Stimulated activated CD4-positive, alpha-beta T cell treated with anti-CD3 and anti-CD28 coated beads, Interleukin-1b, Interleukin-23, amount 100 ng/mL, for 24 hours (primary cell): ENCODE measurements at regions not wholly inside any gene's neighbourhood (a gene's known extent, or its start where the extent isn't known, plus 50 kb on each side); places are given as distances from the start of the nearest gene placed in this dataset.
"Not testable (repeated sequence)": the region's sequence is repeated elsewhere in the genome, so short reads cannot be mapped to it uniquely, and the experiment has no call there.

Source experiments
- DNase-seq, 4 experiments: peaks; one replicate each; pipeline ENCODE4 v3.0.0-alpha.2; 2020; ENCODE audit warnings: low read depth in 4 of 4, low spot score in 1 of 4

DNA sequence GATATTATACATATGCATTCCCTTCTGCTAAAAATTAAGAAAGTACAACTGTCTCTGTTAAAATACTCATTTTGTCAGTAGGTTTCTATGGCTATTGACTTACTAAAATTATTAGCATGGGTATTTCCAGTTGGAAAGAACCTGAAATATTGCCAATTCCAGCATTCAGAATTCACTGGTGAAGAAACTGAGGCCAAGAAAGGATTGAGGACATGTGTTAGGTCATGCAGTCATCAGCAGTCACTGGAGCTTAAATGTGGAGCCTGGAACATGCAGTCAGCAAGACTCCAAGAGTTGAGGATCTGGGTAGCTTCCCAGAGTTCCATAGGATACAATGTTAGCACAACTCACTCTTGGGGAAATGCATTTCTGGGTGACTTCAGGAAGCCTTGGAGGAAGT lies 1335.6 kb downstream of the AACS start:
- DNase-seq, result no peak

DNA sequence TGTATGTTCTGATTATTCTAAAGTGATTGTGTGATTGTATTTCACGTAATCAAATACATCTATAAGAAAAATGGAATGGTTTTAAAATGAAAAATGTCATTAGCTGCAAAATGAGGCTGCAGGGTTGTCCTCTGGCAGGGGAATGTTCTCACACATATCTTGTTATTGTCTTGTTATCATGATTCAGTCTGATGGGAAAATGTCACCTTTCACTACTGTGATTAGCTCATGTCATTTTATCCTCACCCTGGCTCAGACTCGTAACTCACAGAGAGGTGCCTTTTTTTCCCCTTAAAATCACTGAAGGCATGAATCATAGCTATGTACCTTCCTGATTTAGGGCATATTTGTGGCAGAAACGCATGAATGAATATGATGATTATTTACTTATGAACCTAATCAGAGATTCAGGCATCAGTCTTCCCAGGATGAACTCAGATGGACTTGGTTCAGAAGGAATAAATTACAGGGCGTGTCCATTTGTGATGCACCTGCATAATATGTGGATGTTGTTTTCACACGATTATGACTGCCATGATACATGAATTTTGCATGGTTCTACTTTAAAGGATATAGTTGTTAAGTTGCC lies 1339.2 kb downstream of the AACS start:
- no peak for DNase-seq

DNA sequence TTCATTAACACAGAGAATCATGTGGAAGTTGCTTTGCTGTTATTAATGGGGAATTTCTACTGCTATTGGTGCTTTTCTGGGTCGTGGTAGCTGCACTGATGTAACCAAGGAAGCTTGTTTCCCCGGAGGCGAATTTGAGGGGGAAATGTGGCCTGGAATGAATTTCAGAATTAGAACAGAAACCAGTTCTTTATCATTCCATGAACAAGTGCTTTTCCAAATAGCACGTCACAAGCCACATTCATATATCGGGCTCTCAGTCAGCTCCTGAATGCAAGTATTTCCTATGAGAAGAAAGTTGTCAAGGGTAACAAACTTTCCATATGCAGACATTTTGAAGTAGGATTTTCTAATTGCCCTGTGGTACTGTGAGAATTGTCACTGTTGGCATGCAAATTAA lies 1353.2 kb downstream of the AACS start:
- DNase-seq, result no peak

DNA sequence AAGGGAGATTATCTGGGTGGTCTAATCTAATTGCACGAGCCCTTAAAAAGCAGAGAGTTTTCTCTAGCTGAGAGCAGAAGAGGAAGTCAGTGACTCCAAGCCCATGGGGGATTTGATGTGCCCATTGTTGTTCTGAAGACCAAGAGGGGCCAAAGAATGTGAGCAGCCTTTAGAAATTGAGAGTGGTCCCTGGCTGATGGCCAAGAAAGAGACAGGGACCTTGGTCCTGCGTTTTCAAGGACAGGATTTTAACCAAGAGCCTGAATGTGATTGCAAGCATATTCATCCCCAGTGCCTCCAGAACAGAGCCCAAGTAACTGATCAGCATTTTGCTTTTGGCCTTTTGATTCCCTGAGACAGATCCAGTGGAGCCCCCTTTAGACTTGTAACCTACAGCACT lies 1353.9 kb downstream of the AACS start:
- no peak for DNase-seq

DNA sequence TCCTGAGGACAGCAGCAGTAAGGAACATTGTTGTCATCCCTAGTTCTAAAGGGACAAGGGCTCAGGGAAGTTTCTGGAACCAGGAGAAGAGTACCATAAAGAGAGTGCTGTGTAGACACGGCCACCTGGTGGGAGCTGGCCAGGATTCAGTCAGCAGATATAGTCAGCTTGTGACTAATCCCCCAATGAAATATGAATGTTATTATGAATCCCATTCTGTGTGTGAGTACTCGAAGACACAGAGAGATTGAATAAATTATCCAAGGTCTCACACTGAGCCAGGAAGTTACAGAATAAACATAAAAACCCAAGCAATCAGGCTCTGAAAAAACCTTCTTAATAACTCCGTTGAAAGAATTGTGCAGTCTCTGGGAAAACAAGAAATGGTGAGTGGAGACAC lies 1359.5 kb downstream of the AACS start:
- no peak for DNase-seq

DNA sequence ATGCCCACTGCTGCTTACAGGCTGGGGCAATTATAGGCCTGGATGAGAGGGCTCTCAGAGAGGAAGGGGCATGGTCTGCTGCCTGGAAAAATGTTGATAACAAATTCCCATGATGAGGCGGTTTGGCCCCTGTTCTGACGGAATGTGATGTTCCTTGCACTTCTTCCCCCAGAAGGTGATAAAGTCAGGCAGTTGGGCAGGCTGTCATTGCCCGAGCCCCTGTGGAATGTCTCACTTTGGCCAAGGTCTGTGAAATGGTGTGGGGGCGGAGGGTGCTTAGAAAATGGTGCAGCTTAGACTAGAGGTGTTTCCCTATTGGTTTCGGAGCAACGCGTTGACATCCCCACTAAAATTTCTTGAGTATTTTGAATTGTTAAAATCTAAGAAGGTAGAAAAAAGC lies 1360.0 kb downstream of the AACS start:
- DNase-seq, result no peak

DNA sequence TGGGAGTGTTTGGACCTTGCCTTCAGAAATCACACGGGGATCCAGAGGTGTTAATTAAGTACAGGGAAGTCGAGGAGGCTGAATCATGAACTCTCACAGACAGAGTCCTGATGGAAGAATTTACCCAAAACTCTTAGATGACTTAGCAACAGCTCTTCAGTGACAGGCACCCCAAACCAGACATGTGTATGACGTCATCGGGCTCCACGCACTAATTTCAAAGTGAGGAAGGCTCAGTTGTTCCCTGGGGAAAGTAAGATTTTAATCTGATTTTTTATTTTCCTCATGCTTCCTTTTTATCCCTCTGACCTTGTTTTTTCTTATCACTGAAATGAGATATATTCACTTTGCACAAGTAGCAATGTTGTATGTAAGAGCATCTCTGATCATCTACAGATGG lies 1363.5 kb downstream of the AACS start:
- DNase-seq, result no peak

DNA sequence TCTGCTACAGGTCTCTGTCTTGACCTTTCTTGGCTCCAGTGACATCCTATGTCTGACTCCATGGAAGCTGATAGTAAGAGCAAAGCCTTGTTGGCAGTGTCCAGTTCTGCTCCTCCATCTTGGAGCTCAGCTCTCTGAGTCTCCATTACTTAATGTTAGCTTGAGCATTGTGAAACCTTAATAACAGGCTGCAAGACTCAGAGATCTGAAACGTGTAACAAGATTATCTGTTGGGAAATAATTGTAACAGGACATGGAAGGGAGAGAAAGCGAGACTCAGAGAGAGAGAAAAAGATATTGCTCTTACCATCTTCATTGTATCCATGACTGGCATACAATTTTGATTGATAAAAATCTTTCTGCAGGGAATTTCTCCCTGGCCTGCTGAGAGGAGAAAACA lies 1365.7 kb downstream of the AACS start:
- DNase-seq, result no peak

DNA sequence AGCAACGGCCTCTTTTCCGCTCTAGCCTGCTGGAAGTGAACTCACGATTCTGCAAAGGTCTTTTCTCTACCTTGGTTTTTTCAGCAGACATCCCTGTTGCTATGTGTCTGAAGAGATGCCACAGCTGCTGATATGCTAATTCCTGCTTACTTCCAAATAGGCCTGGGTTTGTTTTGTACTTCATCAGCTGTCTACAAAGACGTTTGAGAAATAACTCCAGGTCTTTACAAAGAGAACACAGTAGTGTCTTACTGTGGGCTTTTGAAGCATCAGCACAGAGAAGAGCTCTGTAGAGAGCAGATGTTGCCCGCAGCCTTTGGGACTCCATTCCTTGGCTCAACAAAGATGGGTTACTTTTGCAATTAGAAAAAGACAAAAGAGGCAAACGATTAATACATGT lies 1366.5 kb downstream of the AACS start:
- no peak for DNase-seq

DNA sequence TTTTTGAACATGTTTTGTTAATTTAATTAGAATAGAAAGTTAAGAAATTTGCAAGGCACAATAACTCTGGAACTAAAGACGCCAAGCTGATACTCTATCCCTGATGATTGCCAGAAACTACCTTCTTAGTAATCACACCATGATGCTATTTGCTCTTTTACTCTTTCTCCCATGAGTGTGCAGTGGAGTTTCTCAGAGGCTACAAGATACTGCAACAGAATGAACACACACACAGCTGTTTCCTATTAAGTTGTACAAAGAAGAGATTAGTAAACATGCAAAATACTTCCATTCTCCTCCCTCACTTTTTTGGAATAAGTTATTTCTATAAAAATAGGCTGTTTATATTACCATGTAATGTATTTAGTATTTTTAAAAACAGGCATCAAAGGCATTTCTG lies 1367.5 kb downstream of the AACS start:
- DNase-seq, result no peak

DNA sequence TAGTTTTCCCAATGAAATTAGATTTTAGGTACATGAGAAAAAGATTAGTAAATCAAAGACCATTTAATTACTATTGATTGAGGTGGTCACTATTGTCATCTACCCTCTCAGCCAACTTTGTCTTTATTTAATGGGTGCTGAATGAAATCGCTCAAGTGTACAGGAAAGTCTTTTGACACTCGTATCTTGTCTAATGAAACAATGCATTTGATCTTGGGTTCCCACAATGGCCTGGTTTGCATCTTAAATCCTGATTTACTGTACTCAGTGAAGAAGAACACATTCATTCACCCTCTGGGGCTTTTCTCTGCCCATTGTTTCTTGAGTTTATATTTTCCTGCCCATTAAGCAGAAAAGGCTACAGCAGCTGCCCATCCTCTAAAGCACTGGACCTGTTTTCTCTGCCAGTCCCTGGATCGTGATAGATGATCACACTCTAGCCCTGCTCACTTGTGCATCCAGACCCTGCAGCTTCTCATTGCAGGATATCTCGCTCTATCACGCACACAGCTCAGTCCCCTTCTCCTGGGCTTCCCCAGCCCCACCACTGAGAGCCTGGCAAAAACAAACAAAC lies 1369.3 kb downstream of the AACS start:
- DNase-seq, result no peak

DNA sequence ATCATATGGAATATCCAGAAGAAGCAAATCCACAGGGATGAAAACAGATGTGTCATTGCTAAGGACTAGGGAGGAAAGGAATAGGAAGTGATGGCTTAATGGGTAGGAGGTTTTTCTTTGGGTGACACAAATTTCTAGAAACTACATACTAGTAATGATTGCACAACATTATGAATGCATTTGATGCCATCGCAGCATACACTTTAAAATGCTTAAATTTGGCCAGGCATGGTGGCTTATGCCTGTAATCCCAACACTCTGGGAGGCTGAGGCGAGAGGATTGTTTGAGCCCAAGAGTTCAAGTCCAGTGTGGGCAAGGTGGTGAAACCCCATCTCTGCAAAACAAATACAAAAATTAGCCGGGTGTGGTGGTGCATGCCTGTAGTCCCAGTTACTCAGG lies 1370.8 kb downstream of the AACS start:
- DNase-seq, result no peak

DNA sequence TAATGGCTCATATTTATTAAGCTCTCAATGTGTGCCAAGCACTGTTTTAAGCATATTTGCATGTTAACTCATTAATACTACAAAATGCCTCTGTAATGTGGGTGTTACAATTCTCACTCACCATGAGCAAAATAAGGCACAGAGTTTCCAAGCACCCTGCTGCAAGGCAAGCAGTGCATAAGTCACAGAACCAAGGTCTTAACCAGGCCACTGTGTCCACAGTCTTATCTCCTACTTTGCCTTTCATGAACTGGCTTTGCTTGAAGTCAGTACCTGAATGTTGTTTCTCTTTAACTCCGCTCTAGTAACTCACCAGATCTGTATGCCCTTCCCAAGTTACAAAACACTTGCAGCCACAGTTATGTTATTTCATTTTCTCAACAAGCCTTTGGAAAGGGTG lies 1372.7 kb downstream of the AACS start:
- DNase-seq, result no peak

DNA sequence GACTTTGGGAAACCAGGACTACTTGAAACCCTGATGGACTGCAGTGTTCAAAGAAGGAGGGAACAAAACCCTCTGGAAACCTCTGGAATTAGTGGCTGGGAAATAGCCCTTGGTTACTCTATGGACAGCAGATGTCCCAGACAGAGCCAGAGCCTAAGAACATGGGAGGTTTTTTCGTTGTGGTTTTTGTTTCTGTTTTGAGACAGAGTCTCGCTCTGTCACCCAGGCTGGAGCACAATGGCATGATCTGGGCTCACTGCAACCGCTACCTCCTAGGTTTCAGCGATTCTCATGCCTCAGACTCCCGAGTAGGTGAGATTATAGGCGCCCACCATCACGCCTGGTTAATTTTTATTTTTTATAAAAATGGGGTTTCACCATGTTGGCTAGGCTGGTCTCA lies 1378.7 kb downstream of the AACS start:
- DNase-seq, result no peak

DNA sequence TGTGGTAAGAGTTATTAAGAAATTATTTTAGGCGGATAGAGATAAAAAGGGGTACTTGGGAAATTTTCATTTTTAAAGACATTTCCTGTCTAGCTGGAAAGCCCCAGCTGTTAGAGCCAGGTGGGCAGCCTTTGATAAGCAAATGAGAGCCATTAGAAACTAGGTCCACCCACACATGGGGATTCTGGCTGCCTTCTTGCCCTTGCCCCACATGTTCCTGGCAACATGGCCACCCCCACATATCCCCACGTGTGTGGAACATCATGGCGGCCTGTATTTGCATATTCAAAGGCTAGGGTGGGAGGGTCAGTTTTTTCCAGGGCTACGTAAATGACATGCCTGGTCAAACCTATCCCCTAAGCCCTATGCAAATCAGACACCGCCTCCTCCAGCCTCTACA lies 1382.1 kb downstream of the AACS start:
- DNase-seq, result no peak

DNA sequence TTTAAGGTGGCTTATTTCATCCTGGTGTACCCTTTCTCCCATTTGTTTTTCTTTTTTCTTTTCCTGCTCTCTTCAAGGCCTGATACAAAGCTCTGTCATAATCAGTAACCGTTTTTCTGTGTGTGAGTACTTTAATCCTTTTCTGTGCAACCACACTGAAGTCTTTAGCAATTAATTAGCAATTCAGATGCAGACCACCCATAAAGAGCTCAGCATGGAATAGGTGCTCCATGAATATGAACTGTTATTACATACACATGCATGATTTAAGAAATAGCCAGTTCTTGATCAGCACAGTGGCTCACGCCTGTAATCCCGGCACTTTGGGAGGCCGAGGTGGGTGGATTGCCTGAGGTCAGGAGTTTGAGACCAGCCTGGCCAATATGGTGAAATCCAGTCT lies 1386.6 kb downstream of the AACS start:
- no peak for DNase-seq

DNA sequence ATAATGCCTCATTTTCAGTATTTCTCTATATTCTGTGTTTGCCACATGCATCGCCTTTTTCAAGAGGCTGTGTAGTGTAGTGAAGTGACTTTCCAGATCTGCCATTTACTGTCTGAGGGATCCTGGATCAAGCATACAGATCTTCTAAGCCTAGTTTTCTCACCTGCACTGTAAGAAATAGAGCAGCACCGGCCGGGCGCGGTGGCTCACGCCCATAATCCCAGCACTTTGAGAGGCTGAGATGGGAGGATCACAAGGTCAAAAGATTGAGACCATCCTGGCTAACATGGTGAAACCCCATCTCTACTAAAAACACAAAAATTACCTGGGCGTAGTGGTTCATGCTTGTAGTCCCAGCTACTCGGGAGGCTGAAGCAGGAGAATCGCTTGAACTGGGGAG lies 1387.5 kb downstream of the AACS start:
- not testable (repeated sequence) for DNase-seq

DNA sequence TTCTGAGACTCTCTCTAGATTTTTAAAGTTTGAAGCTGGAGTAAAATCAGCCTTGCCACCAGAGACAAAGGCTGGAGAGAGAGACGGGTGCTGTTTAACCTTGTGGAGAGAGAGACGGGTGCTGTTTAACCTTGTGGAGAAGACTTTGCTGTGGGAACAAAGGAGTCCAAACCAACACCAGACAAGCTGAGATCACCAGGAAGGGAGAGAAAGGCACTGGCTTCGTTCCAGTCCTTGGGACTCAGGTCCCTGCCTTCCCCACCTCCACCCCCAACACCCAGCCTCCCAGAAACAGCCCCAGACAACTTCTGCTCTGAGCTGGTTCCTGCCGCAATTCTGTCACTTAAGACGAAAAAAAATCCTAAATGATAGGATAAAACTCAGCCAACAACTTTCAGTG lies 1389.3 kb downstream of the AACS start:
- DNase-seq, result no peak

DNA sequence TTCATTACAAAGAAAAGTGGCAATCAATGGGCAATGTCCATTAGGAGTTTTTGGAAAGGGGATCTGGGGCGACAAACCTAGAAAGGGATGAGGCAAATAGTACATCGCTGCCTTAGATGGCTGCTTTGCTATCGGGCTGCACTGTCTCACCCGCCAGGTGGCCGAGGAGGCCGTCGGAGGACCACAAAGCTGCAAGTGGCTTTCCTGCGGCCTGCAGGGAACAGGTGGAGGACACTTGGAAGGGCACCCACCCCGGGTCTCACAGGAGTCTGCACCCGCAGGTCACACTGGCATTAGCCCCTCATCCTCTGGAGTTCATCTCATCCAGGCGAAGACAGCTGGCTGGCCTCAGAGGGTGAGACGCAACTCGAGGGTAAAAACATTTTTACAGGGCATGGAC lies 1392.5 kb downstream of the AACS start:
- DNase-seq, result no peak

DNA sequence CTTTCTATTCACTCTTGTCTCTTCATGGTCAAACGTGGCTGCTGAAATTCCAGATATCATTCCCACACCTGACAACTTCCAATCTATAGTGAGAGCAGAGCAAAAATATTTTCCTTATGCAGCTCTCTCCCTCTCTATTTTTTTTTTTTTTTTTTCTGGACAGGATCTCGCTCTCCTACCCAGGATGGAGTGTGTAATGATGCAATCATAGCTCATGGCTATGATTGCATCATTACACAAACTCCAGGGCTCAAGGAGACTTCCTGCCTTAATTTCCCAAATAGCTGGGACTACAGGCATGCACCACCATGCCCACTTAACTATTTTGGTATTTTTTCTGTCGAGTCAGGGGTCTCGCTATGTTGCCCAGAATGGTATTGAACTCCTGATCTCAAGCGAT lies 1398.9 kb downstream of the AACS start:
- no peak for DNase-seq

DNA sequence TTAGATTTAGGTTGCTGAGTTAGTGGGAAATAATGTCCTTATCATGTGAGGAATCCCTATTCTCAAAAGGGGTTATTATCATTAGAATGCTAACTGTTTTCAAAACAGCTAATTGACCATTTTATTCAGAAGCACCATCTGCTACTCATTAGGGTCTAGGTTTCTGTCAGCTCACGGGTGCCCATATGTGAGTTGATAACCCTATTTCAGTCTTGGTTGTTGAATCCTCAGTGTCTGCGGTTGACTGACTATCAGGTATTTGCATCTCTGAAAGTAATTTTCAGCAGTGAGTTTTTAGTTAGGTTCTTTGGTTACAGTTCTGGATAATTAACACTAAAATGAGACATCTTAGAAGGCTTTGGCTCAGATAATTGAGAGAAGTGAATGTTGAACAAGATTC lies 1404.0 kb downstream of the AACS start:
- DNase-seq, result no peak

DNA sequence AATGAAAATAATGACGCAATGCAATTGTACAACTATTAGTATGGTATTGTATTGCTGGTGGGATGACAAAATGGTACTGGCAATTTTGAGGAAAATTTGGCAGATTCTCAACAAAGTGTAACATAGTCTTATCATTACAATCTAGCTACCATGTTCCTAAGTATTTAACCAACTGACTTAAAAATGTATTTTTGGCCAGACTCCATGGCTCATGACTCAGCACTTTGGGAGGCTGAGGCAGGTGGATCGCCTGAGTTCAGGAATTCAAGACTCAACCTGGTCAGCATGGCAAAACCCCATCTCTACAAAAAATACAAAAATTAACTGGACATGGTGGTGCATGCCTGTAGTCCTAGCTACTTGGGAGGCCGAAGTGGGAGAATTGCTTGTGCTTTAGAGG lies 1409.5 kb downstream of the AACS start:
- no peak for DNase-seq

DNA sequence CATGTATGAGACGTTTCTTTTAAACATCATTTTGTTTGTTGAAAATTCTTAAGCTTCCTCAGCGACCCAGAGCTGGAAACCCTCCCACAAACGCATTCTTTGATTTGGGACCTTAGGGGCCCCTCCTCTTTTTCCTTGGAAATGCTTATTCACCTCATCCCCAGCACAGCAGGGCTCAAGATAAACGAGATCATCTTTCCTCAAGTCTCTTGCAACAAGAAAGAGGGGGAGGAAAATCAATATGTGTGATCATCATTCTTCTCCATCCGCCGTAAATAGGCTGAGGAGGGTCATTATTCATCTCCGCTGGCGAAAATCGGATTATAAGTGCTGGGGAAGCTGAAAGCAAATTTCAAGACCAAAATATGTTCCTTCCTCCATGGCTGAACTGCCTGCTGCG lies 1415.2 kb downstream of the AACS start:
- DNase-seq, result no peak

DNA sequence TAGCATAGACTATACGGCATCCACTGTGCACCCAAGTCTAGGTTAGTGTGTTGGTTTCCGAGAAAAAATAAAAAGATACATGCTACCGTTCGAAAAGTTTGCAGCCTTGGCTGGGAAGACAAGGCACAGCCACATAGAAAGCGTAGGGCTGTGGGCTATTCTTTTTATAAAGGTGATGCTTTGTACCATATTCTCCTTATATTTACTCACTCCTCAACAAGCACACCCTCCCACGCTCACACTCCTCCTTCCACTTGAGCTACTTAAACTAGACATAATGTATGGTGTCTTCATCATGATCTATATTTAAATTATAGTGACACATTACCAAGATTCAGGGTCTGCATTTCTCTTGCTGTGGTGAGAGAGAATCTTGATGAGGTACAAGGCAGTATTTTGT lies 1416.5 kb downstream of the AACS start:
- no peak for DNase-seq
